ENCODE measurements at regions not wholly inside any gene's neighbourhood (a gene's known extent, or its start where the extent isn't known, plus 50 kb on each side); places are given as distances from the start of the nearest gene placed in this dataset.

GRCh38 chrX:44040406-44040805 is 67.2 kb upstream of the NDP start:
- TF ChIP-seq HDGF (IDR thresholded peaks at IDR 0.05) (no peak), NFRKB (IDR thresholded peaks at IDR 0.05; ENCODE audit: low read depth) (no peak), ELK3 (CRISPR knock-in tag; IDR thresholded peaks at IDR 0.05) (no peak), ZNF41 (CRISPR knock-in tag; conservative IDR thresholded peaks at IDR 0.05) (no peak), FOXP4 (CRISPR knock-in tag; IDR thresholded peaks at IDR 0.05; ENCODE audit: borderline replicate concordance) (no peak), ZNF24 (IDR thresholded peaks at IDR 0.05) (no peak), CEBPB (tag; IDR thresholded peaks at IDR 0.05) (no peak), HMG20A (CRISPR knock-in tag; conservative IDR thresholded peaks at IDR 0.05) (no peak), XRCC3 (IDR thresholded peaks at IDR 0.05) (no peak), CTCF (IDR thresholded peaks at IDR 0.05 in 2 of 3, conservative IDR thresholded peaks at IDR 0.05 in 1 of 3; ENCODE audit: insufficient read depth in 2 of 3, low read depth in 1 of 3, low read length in 3 of 3) (no peak)
